HEK293T (cell line): ENCODE measurements at regions not wholly inside any gene's neighbourhood (a gene's known extent, or its start where the extent isn't known, plus 50 kb on each side); places are given as distances from the start of the nearest gene placed in this dataset.

ENCODE experiments used
- FOXK2 ChIP-seq: fragments of 450-650 bp; IDR thresholded peaks from 2 replicates; pipeline ENCODE4 v1.6.1; 2016; ENCODE audit warnings: mild to moderate bottlenecking
- FOXM1 ChIP-seq: fragments of 450-650 bp; IDR thresholded peaks from 2 replicates; pipeline ENCODE4 v1.6.1; 2017; ENCODE audit warnings: mild to moderate bottlenecking, borderline replicate concordance
- HDGF ChIP-seq: fragments of 450-650 bp; IDR thresholded peaks from 2 replicates; pipeline ENCODE4 v1.6.1; 2017; ENCODE audit warnings: antibody characterized with exemption, borderline replicate concordance
- LEF1 ChIP-seq: fragments of 450-650 bp; IDR thresholded peaks from 2 replicates; pipeline ENCODE4 v1.6.1; 2017; ENCODE audit warnings: mild to moderate bottlenecking, borderline replicate concordance
- NFRKB ChIP-seq: fragments of 450-650 bp; IDR thresholded peaks from 2 replicates; pipeline ENCODE4 v1.6.1; 2016; ENCODE audit warnings: mild to moderate bottlenecking, moderate library complexity

- no peak for TF ChIP-seq FOXK2
- TF ChIP-seq LEF1: no peak
- TF ChIP-seq HDGF: no peak
- no peak for TF ChIP-seq NFRKB
- TF ChIP-seq FOXM1: no peak
Observed at GRCh38 chr1:106749491-106749890, 307.0 kb upstream of the PRMT6 start.
